ENCODE measurements at regions not wholly inside any gene's neighbourhood (a gene's known extent, or its start where the extent isn't known, plus 50 kb on each side); places are given as distances from the start of the nearest gene placed in this dataset.

DNA sequence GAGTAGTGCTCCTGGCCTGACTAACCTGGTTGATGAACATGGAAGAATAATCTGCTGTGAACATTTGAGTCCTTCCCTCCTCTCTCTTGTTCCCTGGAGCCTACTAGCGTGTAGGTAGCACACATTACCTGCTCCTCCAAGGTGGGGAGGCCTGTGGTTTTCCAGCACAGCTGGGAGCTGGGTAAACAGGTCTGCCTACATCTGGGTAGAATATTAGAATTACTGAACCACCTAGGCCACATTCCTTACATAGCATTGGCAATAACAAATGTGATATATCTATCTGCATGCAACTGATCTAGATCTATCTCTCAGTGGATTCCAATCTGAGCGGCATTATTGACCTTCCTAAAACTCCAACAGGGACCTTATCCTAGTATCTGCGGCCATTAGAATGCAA lies 151.0 kb upstream of the ZNF366 start:
- no peak overlapping the region for H2AK5ac ChIP-seq (ENCODE audit: low read depth, low read length)
- H2BK20ac ChIP-seq (ENCODE audit: low read length), result no peak overlapping the region
- DNase-seq (ENCODE audit: low read depth in 1 of 2, low spot score in 2 of 2), result no peak
- H3K4me1 ChIP-seq (replicated peaks in 1 of 4; ENCODE audit: control insufficient read depth in 3 of 4, insufficient read depth in 4 of 4, low read length in 3 of 4), result peaks cover 3 to 12% (median 9%) of the 10 kb centered on the region in 4 experiments; a peak in 6 of 7 replicates
- ChIA-PET POLR2A (ENCODE audit: partially characterized antibody) (no interaction called here), CTCF (ENCODE audit: partially characterized antibody) (no interaction called here)
- no peak overlapping the region for H3K23ac ChIP-seq (ENCODE audit: insufficient read length)
- 89% methylated on average over 3 of the region's 3 CpGs; no CpG with 5 or more reads in 1 of the 2 experiments for WGBS, 2 experiments (ENCODE audit: extremely low coverage in 1 of 2, insufficient coverage in 1 of 2, insufficient read length in 1 of 2, insufficient replicate concordance in 2 of 2, low coverage in 1 of 2, low lambda C conversion rate in 2 of 2, missing lambda C conversion rate in 1 of 2)
- no peak overlapping the region for H2BK15ac ChIP-seq (ENCODE audit: low read length)
- no peak overlapping the region for H3K56ac ChIP-seq (replicated peaks; ENCODE audit: insufficient read length, low read depth, low read length)
- no peak for FAIRE-seq
- no peak overlapping the region for H3K4ac ChIP-seq (replicated peaks; ENCODE audit: insufficient read length, low read depth, low read length)
- no peak overlapping the region for H3K18ac ChIP-seq (ENCODE audit: extremely low read depth, low read length)
- H4K5ac ChIP-seq (ENCODE audit: insufficient read length, low read depth, low read length), result no peak overlapping the region
- no peaks in the 10 kb centered on the region for H4K20me1 ChIP-seq (replicated peaks in 1 of 2; ENCODE audit: control insufficient read depth in 1 of 2, insufficient read depth in 2 of 2, low read length in 2 of 2)
- H3K4me3 ChIP-seq (ENCODE audit: extremely low read depth in 1 of 4, insufficient read depth in 2 of 4, low read depth in 3 of 4, low read length in 4 of 4), result no peak overlapping the region
- H4K8ac ChIP-seq (ENCODE audit: extremely low read depth, insufficient read depth, low read length), result no peak overlapping the region
- H3K27ac ChIP-seq (ENCODE audit: low read depth, low read length), result no peak overlapping the region
- no peaks in the 10 kb centered on the region for H3K36me3 ChIP-seq (ENCODE audit: control insufficient read depth in 2 of 4, insufficient read depth in 4 of 4, low read length in 3 of 4)
- TF ChIP-seq ASH2L (IDR thresholded peaks at IDR 0.05; ENCODE audit: low read length), result no peak
- H3K79me1 ChIP-seq (ENCODE audit: low read depth, low read length), result no peaks in the 10 kb centered on the region
- no peak overlapping the region for H3K9ac ChIP-seq (replicated peaks in 1 of 4; ENCODE audit: extremely low read depth in 1 of 4, low read depth in 3 of 4, low read length in 3 of 4)
- H2AFZ ChIP-seq (ENCODE audit: low read length), result no peak overlapping the region
- no peak overlapping the region for H2BK5ac ChIP-seq (ENCODE audit: low read depth, low read length)
- no peaks in the 10 kb centered on the region for H3K23me2 ChIP-seq (ENCODE audit: low read depth, low read length)
- no peaks in the 10 kb centered on the region for H3K79me2 ChIP-seq (ENCODE audit: control insufficient read depth in 1 of 2, insufficient read depth in 2 of 2, low read length in 2 of 2)
- no peak overlapping the region for H3K4me2 ChIP-seq (ENCODE audit: insufficient read depth in 1 of 2, low read depth in 2 of 2, low read length in 2 of 2)
- H2BK12ac ChIP-seq (ENCODE audit: low read depth, low read length), result no peak overlapping the region
- H3K27me3 ChIP-seq (replicated peaks in 1 of 4; ENCODE audit: control insufficient read depth in 3 of 4, extremely low read depth in 1 of 4, insufficient read depth in 3 of 4, low read length in 3 of 4), result no peaks in the 10 kb centered on the region; a peak in 2 of 7 replicates
- H3K9me3 ChIP-seq (ENCODE audit: insufficient read depth in 2 of 2, low read depth in 1 of 2, low read length in 1 of 2), result no peaks in the 10 kb centered on the region
- no peak overlapping the region for H2BK120ac ChIP-seq (replicated peaks; ENCODE audit: low read depth, low read length)
- H3K14ac ChIP-seq (ENCODE audit: insufficient read length), result no peak overlapping the region
- no peak overlapping the region for H4K91ac ChIP-seq (replicated peaks; ENCODE audit: insufficient read length, low read length)

All from H1 (cell line).